ENCODE measurements at regions not wholly inside any gene's neighbourhood (a gene's known extent, or its start where the extent isn't known, plus 50 kb on each side); places are given as distances from the start of the nearest gene placed in this dataset.

GRCh38 chr1:157307491-157307890 is 169.3 kb upstream of the ETV3 start:
- BruUV-seq (replicated peaks) = no TSS peak

GRCh38 chr1:157306896-157307295 is 168.7 kb upstream of the ETV3 start:
- no TSS peak for BruUV-seq (replicated peaks)
- TF ChIP-seq TCF7L2 (IDR thresholded peaks at IDR 0.05; ENCODE audit: low read depth, low read length) (no peak), CTCF (IDR thresholded peaks at IDR 0.05) (no peak), REST (IDR thresholded peaks at IDR 0.05; ENCODE audit: insufficient read depth in 1 of 2, low read depth in 2 of 2, low read length in 1 of 2) (no peak), POLR2AphosphoS5 (IDR thresholded peaks at IDR 0.05; ENCODE audit: low read depth, low read length) (no peak), SIN3A (IDR thresholded peaks at IDR 0.05; ENCODE audit: borderline replicate concordance, insufficient read depth, low read depth, low read length) (no peak)

More at GRCh38 chr1:157307491-157307890, 169.3 kb upstream of the ETV3 start:
- Histone ChIP-seq H3K27ac (ENCODE audit: low read length) (no peak overlapping the region), H3K27me3 (ENCODE audit: control insufficient read depth, insufficient read depth, low read length) (peaks cover 7% of the 10 kb centered on the region), H3K9me3 (ENCODE audit: control insufficient read depth, insufficient read depth, low read depth, low read length) (no peaks in the 10 kb centered on the region), H3K4me1 (ENCODE audit: control insufficient read depth, insufficient read depth, low read length) (no peaks in the 10 kb centered on the region), H3K4me3 (ENCODE audit: low read depth in 2 of 2, low read length in 2 of 2) (no peak overlapping the region), H3K36me3 (ENCODE audit: control insufficient read depth, insufficient read depth, low read length) (no peaks in the 10 kb centered on the region)
- intact Hi-C loops (cut with micrococcal nuclease; ENCODE audit: unreplicated experiment) (no loop called here), in situ Hi-C loops (cut with HindIII; ENCODE audit: low pct_unique_long_range_greater_than_20kb, low sequenced_read_pairs) (no loop called here)
- TF ChIP-seq TCF7L2 (IDR thresholded peaks at IDR 0.05; ENCODE audit: low read depth, low read length) = no peak
- TF ChIP-seq CTCF (IDR thresholded peaks at IDR 0.05) = no peak
- no peak for TF ChIP-seq POLR2AphosphoS5 (IDR thresholded peaks at IDR 0.05; ENCODE audit: low read depth, low read length)
- no peak for TF ChIP-seq SIN3A (IDR thresholded peaks at IDR 0.05; ENCODE audit: borderline replicate concordance, insufficient read depth, low read depth, low read length)
- no peak for TF ChIP-seq REST (IDR thresholded peaks at IDR 0.05; ENCODE audit: insufficient read depth in 1 of 2, low read depth in 2 of 2, low read length in 1 of 2)
- ChIA-PET POLR2A (no interaction called here), CTCF (no interaction called here)
- no peak for ATAC-seq
- DNase-seq (ENCODE audit: low read depth, low spot score) = no peak

More at GRCh38 chr1:157306896-157307295, 168.7 kb upstream of the ETV3 start:
- ATAC-seq (no peak), DNase-seq (ENCODE audit: low read depth, low spot score) (no peak)
- H3K36me3 ChIP-seq (ENCODE audit: control insufficient read depth, insufficient read depth, low read length) = no peaks in the 10 kb centered on the region
- POLR2A ChIA-PET = no interaction called here
- H3K4me1 ChIP-seq (ENCODE audit: control insufficient read depth, insufficient read depth, low read length) = no peaks in the 10 kb centered on the region
- CTCF ChIA-PET = no interaction called here
- no peaks in the 10 kb centered on the region for H3K9me3 ChIP-seq (ENCODE audit: control insufficient read depth, insufficient read depth, low read depth, low read length)
- intact Hi-C loops (cut with micrococcal nuclease; ENCODE audit: unreplicated experiment) (no loop called here), in situ Hi-C loops (cut with HindIII; ENCODE audit: low pct_unique_long_range_greater_than_20kb, low sequenced_read_pairs) (no loop called here)
- no peak overlapping the region for H3K4me3 ChIP-seq (ENCODE audit: low read depth in 2 of 2, low read length in 2 of 2)
- H3K27me3 ChIP-seq (ENCODE audit: control insufficient read depth, insufficient read depth, low read length) = peaks cover 7% of the 10 kb centered on the region
- no peak overlapping the region for H3K27ac ChIP-seq (ENCODE audit: low read length)
